ENCODE measurements at regions not wholly inside any gene's neighbourhood (a gene's known extent, or its start where the extent isn't known, plus 50 kb on each side); places are given as distances from the start of the nearest gene placed in this dataset.

DNA sequence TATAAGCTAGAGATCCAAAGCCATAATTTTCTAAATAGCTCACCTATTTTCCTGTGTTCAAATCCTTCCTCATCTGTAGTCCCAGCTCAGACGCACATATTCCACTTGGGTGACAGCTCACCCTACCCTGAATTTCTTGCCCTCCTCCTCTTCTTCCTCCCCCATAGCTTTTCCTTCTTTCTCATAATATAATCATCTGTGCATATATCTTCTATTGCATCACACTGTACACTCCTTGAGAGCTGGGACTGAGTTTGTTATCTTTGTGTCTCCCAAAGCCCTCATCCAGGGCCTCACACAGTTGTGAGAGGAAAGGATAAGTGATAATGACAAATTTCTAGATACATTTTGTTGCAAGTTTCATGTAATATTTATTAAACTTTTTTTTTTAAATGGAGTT, 55.9 kb upstream of the RTN4 start:
- DNase-seq (ENCODE audit: insufficient read length, low spot score, missing footprints): no peak
- Histone ChIP-seq H3K4me2 (ENCODE audit: insufficient read depth, low read length) (no peak overlapping the region), H3K4me1 (ENCODE audit: insufficient read depth, low read length) (peaks cover 68% of the 10 kb centered on the region), H3K79me2 (ENCODE audit: insufficient read depth, low read length) (peaks cover 4% of the 10 kb centered on the region), H2AFZ (ENCODE audit: low read length) (peak overlapping the region; percentile 26), H3K9me3 (ENCODE audit: low read depth, low read length) (no peaks in the 10 kb centered on the region), H3K27me3 (ENCODE audit: insufficient read depth, low read length) (no peaks in the 10 kb centered on the region), H3K27ac (ENCODE audit: low read depth, low read length) (peak overlapping the region; percentile 60), H4K20me1 (ENCODE audit: insufficient read depth, low read length) (no peaks in the 10 kb centered on the region), H3K4me3 (ENCODE audit: insufficient read depth, low read length) (no peak overlapping the region), H3K36me3 (ENCODE audit: insufficient read depth, low read length) (no peaks in the 10 kb centered on the region)
- no peak for TF ChIP-seq CTCF (IDR thresholded peaks at IDR 0.05; ENCODE audit: extremely low read depth, low read depth, low read length)

DNA sequence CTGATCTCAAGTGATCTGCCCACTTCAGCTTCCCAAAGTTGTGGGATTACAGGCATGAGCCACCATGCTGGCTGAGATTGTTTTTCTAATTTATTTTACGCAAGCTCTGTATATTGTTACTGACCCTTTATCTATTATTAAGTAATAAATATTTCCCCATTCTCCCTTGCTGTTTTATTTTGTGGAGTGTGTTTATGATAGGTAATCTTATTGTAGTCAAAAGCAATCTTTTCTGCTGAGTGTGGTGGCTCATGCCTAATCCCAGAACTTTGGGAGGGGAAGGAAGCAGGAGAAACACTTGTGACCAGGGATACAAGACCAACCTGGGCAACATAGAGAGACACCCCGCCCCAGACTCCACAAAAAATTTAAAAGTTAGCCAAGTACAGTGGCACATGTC, 55.2 kb upstream of the RTN4 start:
- H3K4me1 ChIP-seq (ENCODE audit: insufficient read depth, low read length): peaks cover 71% of the 10 kb centered on the region
- no peak for TF ChIP-seq CTCF (IDR thresholded peaks at IDR 0.05; ENCODE audit: extremely low read depth, low read depth, low read length)
- no peaks in the 10 kb centered on the region for H3K9me3 ChIP-seq (ENCODE audit: low read depth, low read length)
- no peak overlapping the region for H3K4me2 ChIP-seq (ENCODE audit: insufficient read depth, low read length)
- no peak overlapping the region for H2AFZ ChIP-seq (ENCODE audit: low read length)
- H3K79me2 ChIP-seq (ENCODE audit: insufficient read depth, low read length): peaks cover 2% of the 10 kb centered on the region
- H3K4me3 ChIP-seq (ENCODE audit: insufficient read depth, low read length): no peak overlapping the region
- no peaks in the 10 kb centered on the region for H3K36me3 ChIP-seq (ENCODE audit: insufficient read depth, low read length)
- DNase-seq (ENCODE audit: insufficient read length, low spot score, missing footprints): no peak
- no peaks in the 10 kb centered on the region for H3K27me3 ChIP-seq (ENCODE audit: insufficient read depth, low read length)
- H4K20me1 ChIP-seq (ENCODE audit: insufficient read depth, low read length): no peaks in the 10 kb centered on the region
- H3K27ac ChIP-seq (ENCODE audit: low read depth, low read length): no peak overlapping the region

DNA sequence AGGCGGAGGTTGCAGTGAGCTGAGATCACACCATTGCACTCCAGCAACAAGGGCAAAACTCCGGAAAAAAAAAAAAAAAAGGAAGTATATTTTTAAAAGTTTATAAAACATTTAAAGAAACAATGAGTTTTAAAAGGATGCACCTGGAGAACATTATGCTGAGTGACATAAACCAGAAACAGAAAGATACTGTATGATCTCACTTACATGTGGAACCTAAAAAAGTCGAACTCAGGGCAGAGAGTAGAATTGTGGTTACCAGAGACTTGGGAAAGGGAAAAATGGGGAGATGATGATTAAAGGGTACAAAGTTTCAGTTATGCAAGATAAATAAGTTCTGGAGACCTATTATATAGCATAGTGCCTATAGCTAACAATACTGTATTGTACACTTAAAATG, 52.8 kb upstream of the RTN4 start:
- H4K20me1 ChIP-seq (ENCODE audit: insufficient read depth, low read length): no peaks in the 10 kb centered on the region
- H3K36me3 ChIP-seq (ENCODE audit: insufficient read depth, low read length): no peaks in the 10 kb centered on the region
- H3K27me3 ChIP-seq (ENCODE audit: insufficient read depth, low read length): no peaks in the 10 kb centered on the region
- DNase-seq (ENCODE audit: insufficient read length, low spot score, missing footprints): no peak
- no peaks in the 10 kb centered on the region for H3K9me3 ChIP-seq (ENCODE audit: low read depth, low read length)
- no peaks in the 10 kb centered on the region for H3K79me2 ChIP-seq (ENCODE audit: insufficient read depth, low read length)
- no peak overlapping the region for H3K4me3 ChIP-seq (ENCODE audit: insufficient read depth, low read length)
- TF ChIP-seq CTCF (IDR thresholded peaks at IDR 0.05; ENCODE audit: extremely low read depth, low read depth, low read length): no peak
- H3K4me2 ChIP-seq (ENCODE audit: insufficient read depth, low read length): no peak overlapping the region
- H2AFZ ChIP-seq (ENCODE audit: low read length): no peak overlapping the region
- peaks cover 68% of the 10 kb centered on the region for H3K4me1 ChIP-seq (ENCODE audit: insufficient read depth, low read length)
- H3K27ac ChIP-seq (ENCODE audit: low read depth, low read length): peak overlapping the region; percentile 59

DNA sequence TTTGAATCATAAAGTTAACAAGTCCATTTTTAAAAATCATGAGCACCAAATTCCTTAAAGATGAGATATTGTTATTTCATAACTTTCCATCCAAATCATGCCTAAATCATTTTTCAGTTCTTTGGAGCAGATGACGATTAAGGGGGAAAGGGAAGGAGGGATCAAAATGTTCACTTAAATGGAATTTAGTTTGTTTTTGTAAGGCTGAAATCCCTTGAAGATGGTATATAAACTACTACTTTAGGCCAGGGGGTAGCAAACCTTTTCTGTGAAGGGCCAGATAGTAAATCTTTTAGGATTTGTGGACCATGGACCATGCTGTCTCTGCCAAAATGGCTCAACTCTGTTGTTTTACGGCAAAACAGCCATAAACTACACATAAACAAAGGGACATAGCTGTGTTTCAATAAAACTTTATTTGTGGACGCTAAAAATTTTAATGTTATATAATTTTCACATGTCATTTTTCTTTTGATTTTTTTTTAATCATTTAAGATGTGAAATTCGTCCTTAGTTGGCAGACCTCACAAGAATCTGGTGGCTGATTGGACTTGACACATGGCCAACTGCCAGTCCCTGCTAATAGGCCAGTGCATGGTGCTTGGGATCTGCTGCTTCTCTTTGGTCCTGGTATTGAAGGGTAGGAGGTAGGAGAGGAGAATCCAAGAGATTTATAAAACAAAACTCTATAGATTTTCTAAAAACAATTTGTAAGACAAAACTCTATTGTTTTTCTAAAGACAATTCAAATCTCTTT, 52.0 kb upstream of the RTN4 start:
- peaks cover 68% of the 10 kb centered on the region for H3K4me1 ChIP-seq (ENCODE audit: insufficient read depth, low read length)
- no peaks in the 10 kb centered on the region for H4K20me1 ChIP-seq (ENCODE audit: insufficient read depth, low read length)
- DNase-seq (ENCODE audit: insufficient read length, low spot score, missing footprints): no peak
- no peaks in the 10 kb centered on the region for H3K79me2 ChIP-seq (ENCODE audit: insufficient read depth, low read length)
- H3K27me3 ChIP-seq (ENCODE audit: insufficient read depth, low read length): no peaks in the 10 kb centered on the region
- peak overlapping the region; percentile 69 for H3K4me2 ChIP-seq (ENCODE audit: insufficient read depth, low read length)
- H2AFZ ChIP-seq (ENCODE audit: low read length): peak overlapping the region; percentile 49
- no peak overlapping the region for H3K4me3 ChIP-seq (ENCODE audit: insufficient read depth, low read length)
- no peak for TF ChIP-seq CTCF (IDR thresholded peaks at IDR 0.05; ENCODE audit: extremely low read depth, low read depth, low read length)
- H3K9me3 ChIP-seq (ENCODE audit: low read depth, low read length): no peaks in the 10 kb centered on the region
- H3K36me3 ChIP-seq (ENCODE audit: insufficient read depth, low read length): no peaks in the 10 kb centered on the region
- H3K27ac ChIP-seq (ENCODE audit: low read depth, low read length): peak overlapping the region; percentile 91
